ENCODE measurements at regions not wholly inside any gene's neighbourhood (a gene's known extent, or its start where the extent isn't known, plus 50 kb on each side); places are given as distances from the start of the nearest gene placed in this dataset.

GRCh38 chr12:126907900-126908764 is 1358.8 kb upstream of the TMEM132C start:
- H3K27ac ChIP-seq (ENCODE audit: low read depth, low read length), result no peak overlapping the region
- H3K9ac ChIP-seq (ENCODE audit: low read length), result no peak overlapping the region
- no peaks in the 10 kb centered on the region for H3K4me1 ChIP-seq (ENCODE audit: control insufficient read depth, insufficient read depth, low read length)
- no peaks in the 10 kb centered on the region for H3K27me3 ChIP-seq (ENCODE audit: control insufficient read depth, insufficient read depth, low read length)
- no peaks in the 10 kb centered on the region for H3K36me3 ChIP-seq (ENCODE audit: control insufficient read depth, insufficient read depth, low read length)
- H3K4me3 ChIP-seq (ENCODE audit: low read length), result no peak overlapping the region

GRCh38 chr12:126908765-126909142 is 1358.2 kb upstream of the TMEM132C start:
- no peaks in the 10 kb centered on the region for H3K27me3 ChIP-seq (ENCODE audit: control insufficient read depth, insufficient read depth, low read length)
- no peaks in the 10 kb centered on the region for H3K36me3 ChIP-seq (ENCODE audit: control insufficient read depth, insufficient read depth, low read length)
- no peaks in the 10 kb centered on the region for H3K4me1 ChIP-seq (ENCODE audit: control insufficient read depth, insufficient read depth, low read length)
- no peak overlapping the region for H3K9ac ChIP-seq (ENCODE audit: low read length)
- H3K27ac ChIP-seq (ENCODE audit: low read depth, low read length), result no peak overlapping the region
- H3K4me3 ChIP-seq (ENCODE audit: low read length), result no peak overlapping the region

GRCh38 chr12:126910570-126910969 is 1356.4 kb upstream of the TMEM132C start:
- H3K27ac ChIP-seq (ENCODE audit: low read depth, low read length), result no peak overlapping the region
- no peak overlapping the region for H3K9ac ChIP-seq (ENCODE audit: low read length)
- no peaks in the 10 kb centered on the region for H3K36me3 ChIP-seq (ENCODE audit: control insufficient read depth, insufficient read depth, low read length)
- no peaks in the 10 kb centered on the region for H3K4me1 ChIP-seq (ENCODE audit: control insufficient read depth, insufficient read depth, low read length)
- no peaks in the 10 kb centered on the region for H3K27me3 ChIP-seq (ENCODE audit: control insufficient read depth, insufficient read depth, low read length)
- no peak overlapping the region for H3K4me3 ChIP-seq (ENCODE audit: low read length)

GRCh38 chr12:126912111-126912510 is 1354.9 kb upstream of the TMEM132C start:
- H3K27ac ChIP-seq (ENCODE audit: low read depth, low read length), result no peak overlapping the region
- no peak overlapping the region for H3K9ac ChIP-seq (ENCODE audit: low read length)
- no peak overlapping the region for H3K4me3 ChIP-seq (ENCODE audit: low read length)
- no peaks in the 10 kb centered on the region for H3K36me3 ChIP-seq (ENCODE audit: control insufficient read depth, insufficient read depth, low read length)
- H3K4me1 ChIP-seq (ENCODE audit: control insufficient read depth, insufficient read depth, low read length), result no peaks in the 10 kb centered on the region
- H3K27me3 ChIP-seq (ENCODE audit: control insufficient read depth, insufficient read depth, low read length), result no peaks in the 10 kb centered on the region

- Histone ChIP-seq H3K9ac (ENCODE audit: low read length) (no peak overlapping the region), H3K36me3 (ENCODE audit: control insufficient read depth, insufficient read depth, low read length) (no peaks in the 10 kb centered on the region), H3K27ac (ENCODE audit: low read depth, low read length) (no peak overlapping the region), H3K4me1 (ENCODE audit: control insufficient read depth, insufficient read depth, low read length) (no peaks in the 10 kb centered on the region), H3K27me3 (ENCODE audit: control insufficient read depth, insufficient read depth, low read length) (no peaks in the 10 kb centered on the region), H3K4me3 (ENCODE audit: low read length) (no peak overlapping the region)
These were observed 1352.7 kb upstream of the TMEM132C start for GRCh38 chr12:126914170-126914793.

- no peaks in the 10 kb centered on the region for H3K4me1 ChIP-seq (ENCODE audit: control insufficient read depth, insufficient read depth, low read length)
- no peak overlapping the region for H3K27ac ChIP-seq (ENCODE audit: low read depth, low read length)
- no peak overlapping the region for H3K9ac ChIP-seq (ENCODE audit: low read length)
- no peak overlapping the region for H3K4me3 ChIP-seq (ENCODE audit: low read length)
- no peaks in the 10 kb centered on the region for H3K27me3 ChIP-seq (ENCODE audit: control insufficient read depth, insufficient read depth, low read length)
- H3K36me3 ChIP-seq (ENCODE audit: control insufficient read depth, insufficient read depth, low read length), result no peaks in the 10 kb centered on the region
These were observed 1351.7 kb upstream of the TMEM132C start for GRCh38 chr12:126915309-126915708.

- H3K27me3 ChIP-seq (ENCODE audit: control insufficient read depth, insufficient read depth, low read length), result no peaks in the 10 kb centered on the region
- no peaks in the 10 kb centered on the region for H3K4me1 ChIP-seq (ENCODE audit: control insufficient read depth, insufficient read depth, low read length)
- H3K9ac ChIP-seq (ENCODE audit: low read length), result no peak overlapping the region
- H3K36me3 ChIP-seq (ENCODE audit: control insufficient read depth, insufficient read depth, low read length), result no peaks in the 10 kb centered on the region
- H3K27ac ChIP-seq (ENCODE audit: low read depth, low read length), result no peak overlapping the region
- H3K4me3 ChIP-seq (ENCODE audit: low read length), result no peak overlapping the region
These were observed 1340.9 kb upstream of the TMEM132C start for GRCh38 chr12:126926023-126926594.

GRCh38 chr12:126930234-126930633 is 1336.7 kb upstream of the TMEM132C start:
- Histone ChIP-seq H3K27ac (ENCODE audit: low read depth, low read length) (no peak overlapping the region), H3K4me3 (ENCODE audit: low read length) (no peak overlapping the region), H3K27me3 (ENCODE audit: control insufficient read depth, insufficient read depth, low read length) (no peaks in the 10 kb centered on the region), H3K9ac (ENCODE audit: low read length) (no peak overlapping the region), H3K4me1 (ENCODE audit: control insufficient read depth, insufficient read depth, low read length) (no peaks in the 10 kb centered on the region), H3K36me3 (ENCODE audit: control insufficient read depth, insufficient read depth, low read length) (no peaks in the 10 kb centered on the region)

- Histone ChIP-seq H3K27me3 (ENCODE audit: control insufficient read depth, insufficient read depth, low read length) (no peaks in the 10 kb centered on the region), H3K4me3 (ENCODE audit: low read length) (no peak overlapping the region), H3K36me3 (ENCODE audit: control insufficient read depth, insufficient read depth, low read length) (no peaks in the 10 kb centered on the region), H3K9ac (ENCODE audit: low read length) (no peak overlapping the region), H3K27ac (ENCODE audit: low read depth, low read length) (no peak overlapping the region), H3K4me1 (ENCODE audit: control insufficient read depth, insufficient read depth, low read length) (no peaks in the 10 kb centered on the region)
These were observed 1334.8 kb upstream of the TMEM132C start for GRCh38 chr12:126932156-126932555.

GRCh38 chr12:126935435-126935834 is 1331.5 kb upstream of the TMEM132C start:
- H3K4me3 ChIP-seq (ENCODE audit: low read length), result no peak overlapping the region
- no peaks in the 10 kb centered on the region for H3K36me3 ChIP-seq (ENCODE audit: control insufficient read depth, insufficient read depth, low read length)
- no peak overlapping the region for H3K9ac ChIP-seq (ENCODE audit: low read length)
- H3K27ac ChIP-seq (ENCODE audit: low read depth, low read length), result no peak overlapping the region
- H3K27me3 ChIP-seq (ENCODE audit: control insufficient read depth, insufficient read depth, low read length), result no peaks in the 10 kb centered on the region
- H3K4me1 ChIP-seq (ENCODE audit: control insufficient read depth, insufficient read depth, low read length), result no peaks in the 10 kb centered on the region

GRCh38 chr12:126936181-126936851 is 1330.7 kb upstream of the TMEM132C start:
- Histone ChIP-seq H3K4me3 (ENCODE audit: low read length) (no peak overlapping the region), H3K4me1 (ENCODE audit: control insufficient read depth, insufficient read depth, low read length) (no peaks in the 10 kb centered on the region), H3K27ac (ENCODE audit: low read depth, low read length) (no peak overlapping the region), H3K9ac (ENCODE audit: low read length) (no peak overlapping the region), H3K27me3 (ENCODE audit: control insufficient read depth, insufficient read depth, low read length) (no peaks in the 10 kb centered on the region), H3K36me3 (ENCODE audit: control insufficient read depth, insufficient read depth, low read length) (no peaks in the 10 kb centered on the region)

GRCh38 chr12:126937431-126937830 is 1329.5 kb upstream of the TMEM132C start:
- Histone ChIP-seq H3K36me3 (ENCODE audit: control insufficient read depth, insufficient read depth, low read length) (no peaks in the 10 kb centered on the region), H3K27me3 (ENCODE audit: control insufficient read depth, insufficient read depth, low read length) (no peaks in the 10 kb centered on the region), H3K4me3 (ENCODE audit: low read length) (no peak overlapping the region), H3K27ac (ENCODE audit: low read depth, low read length) (no peak overlapping the region), H3K4me1 (ENCODE audit: control insufficient read depth, insufficient read depth, low read length) (no peaks in the 10 kb centered on the region), H3K9ac (ENCODE audit: low read length) (no peak overlapping the region)

Data from rectal smooth muscle tissue (tissue), 1 donor.